ENCODE measurements at regions not wholly inside any gene's neighbourhood (a gene's known extent, or its start where the extent isn't known, plus 50 kb on each side); places are given as distances from the start of the nearest gene placed in this dataset.

GRCh38 chr5:68593211-68593671 lies 377.7 kb downstream of the PIK3R1 start:
- intact Hi-C loops (cut with DNase I) = no loop called here
- 54 to 62% (median 57%) methylated on average over 5 of the region's 5 CpGs for WGBS, 3 donors
- H3K4me3 ChIP-seq = no peak overlapping the region
- TF ChIP-seq POLR2A (IDR thresholded peaks at IDR 0.05) (no peak), EP300 (IDR thresholded peaks at IDR 0.05) (no peak), CTCF (IDR thresholded peaks at IDR 0.05) (no peak)
- H3K4me1 ChIP-seq (ENCODE audit: insufficient read depth) = no peaks in the 10 kb centered on the region
- H3K9me3 ChIP-seq = no peaks in the 10 kb centered on the region
- DNase-seq = no peak
- H3K27me3 ChIP-seq = no peaks in the 10 kb centered on the region
- H3K36me3 ChIP-seq = no peaks in the 10 kb centered on the region
- no peak overlapping the region for H3K27ac ChIP-seq

- peaks cover 3% of the 10 kb centered on the region in 2 donors for H3K9me3 ChIP-seq
- H3K27ac ChIP-seq = no peak overlapping the region
- 81 to 95% (median 95%) methylated on average over 1 of the region's 1 CpG for WGBS, 3 donors
- H3K36me3 ChIP-seq = no peaks in the 10 kb centered on the region
- DNase-seq = no peak
- no peaks in the 10 kb centered on the region for H3K27me3 ChIP-seq
- no peak for TF ChIP-seq POLR2A (IDR thresholded peaks at IDR 0.05)
- TF ChIP-seq CTCF (IDR thresholded peaks at IDR 0.05) = no peak
- no peak for TF ChIP-seq EP300 (IDR thresholded peaks at IDR 0.05)
- no peak overlapping the region for H3K4me3 ChIP-seq
- no peaks in the 10 kb centered on the region for H3K4me1 ChIP-seq (ENCODE audit: insufficient read depth)
- intact Hi-C loops (cut with DNase I) = no loop called here
Observed at GRCh38 chr5:68612972-68613371, 397.4 kb downstream of the PIK3R1 start.

- Histone ChIP-seq H3K36me3 (no peaks in the 10 kb centered on the region), H3K27ac (no peak overlapping the region), H3K4me3 (no peak overlapping the region), H3K4me1 (ENCODE audit: insufficient read depth) (no peaks in the 10 kb centered on the region), H3K9me3 (peaks cover 0 to 3% of the 10 kb centered on the region in 2 donors), H3K27me3 (no peaks in the 10 kb centered on the region)
- intact Hi-C loops (cut with DNase I) = no loop called here
- DNase-seq = no peak
- 82 to 93% (median 87%) methylated on average over 2 of the region's 2 CpGs for WGBS, 3 donors
- no peak for TF ChIP-seq CTCF (IDR thresholded peaks at IDR 0.05)
- no peak for TF ChIP-seq POLR2A (IDR thresholded peaks at IDR 0.05)
- TF ChIP-seq EP300 (IDR thresholded peaks at IDR 0.05) = no peak
Observed at GRCh38 chr5:68618501-68618900, 402.9 kb downstream of the PIK3R1 start.

GRCh38 chr5:68627001-68627400 lies 411.4 kb downstream of the PIK3R1 start:
- no peak overlapping the region for H3K4me3 ChIP-seq
- TF ChIP-seq CTCF (IDR thresholded peaks at IDR 0.05) = no peak
- no peak for TF ChIP-seq EP300 (IDR thresholded peaks at IDR 0.05)
- TF ChIP-seq POLR2A (IDR thresholded peaks at IDR 0.05) = no peak
- intact Hi-C loops (cut with DNase I) = no loop called here
- H3K36me3 ChIP-seq = no peaks in the 10 kb centered on the region
- H3K9me3 ChIP-seq = no peaks in the 10 kb centered on the region
- no peaks in the 10 kb centered on the region for H3K4me1 ChIP-seq (ENCODE audit: insufficient read depth)
- H3K27me3 ChIP-seq = no peaks in the 10 kb centered on the region
- no peak for DNase-seq
- no peak overlapping the region for H3K27ac ChIP-seq
- WGBS, 3 donors = 93 to 97% (median 95%) methylated on average over 7 of the region's 7 CpGs

Measured in ovary (tissue), 7 donors.